Islet of Langerhans (tissue), 1 donor: ENCODE measurements at regions not wholly inside any gene's neighbourhood (a gene's known extent, or its start where the extent isn't known, plus 50 kb on each side); places are given as distances from the start of the nearest gene placed in this dataset.
"Not testable (repeated sequence)": the region's sequence is repeated elsewhere in the genome, so short reads cannot be mapped to it uniquely, and the experiment has no call there.

Source experiments
- FAIRE-seq: peaks from one replicate; lab custom pipeline; 2011; peaks lifted over from hg19 to GRCh38; lab: Jason Lieb, UNC

DNA sequence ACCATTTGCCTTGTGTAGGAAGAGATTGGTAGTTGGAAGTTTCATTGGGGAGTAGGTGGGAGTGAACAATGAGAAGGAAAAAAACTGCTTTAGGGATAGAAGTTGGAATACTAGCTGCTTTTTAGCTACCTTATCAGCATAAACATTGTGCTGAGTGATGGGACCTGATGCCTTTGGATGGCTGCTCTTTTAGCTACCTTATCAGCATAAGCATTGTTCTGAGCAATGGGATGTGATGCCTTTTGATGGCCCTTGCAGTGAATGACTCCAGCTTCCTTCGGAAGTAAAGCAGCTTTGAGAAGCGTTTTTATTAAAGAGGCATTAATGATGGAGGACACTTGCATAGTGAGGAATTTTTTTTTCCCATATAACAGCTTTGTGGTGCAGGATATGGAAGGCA, 168.2 kb upstream of the NLGN4Y start:
- no peak for FAIRE-seq

DNA sequence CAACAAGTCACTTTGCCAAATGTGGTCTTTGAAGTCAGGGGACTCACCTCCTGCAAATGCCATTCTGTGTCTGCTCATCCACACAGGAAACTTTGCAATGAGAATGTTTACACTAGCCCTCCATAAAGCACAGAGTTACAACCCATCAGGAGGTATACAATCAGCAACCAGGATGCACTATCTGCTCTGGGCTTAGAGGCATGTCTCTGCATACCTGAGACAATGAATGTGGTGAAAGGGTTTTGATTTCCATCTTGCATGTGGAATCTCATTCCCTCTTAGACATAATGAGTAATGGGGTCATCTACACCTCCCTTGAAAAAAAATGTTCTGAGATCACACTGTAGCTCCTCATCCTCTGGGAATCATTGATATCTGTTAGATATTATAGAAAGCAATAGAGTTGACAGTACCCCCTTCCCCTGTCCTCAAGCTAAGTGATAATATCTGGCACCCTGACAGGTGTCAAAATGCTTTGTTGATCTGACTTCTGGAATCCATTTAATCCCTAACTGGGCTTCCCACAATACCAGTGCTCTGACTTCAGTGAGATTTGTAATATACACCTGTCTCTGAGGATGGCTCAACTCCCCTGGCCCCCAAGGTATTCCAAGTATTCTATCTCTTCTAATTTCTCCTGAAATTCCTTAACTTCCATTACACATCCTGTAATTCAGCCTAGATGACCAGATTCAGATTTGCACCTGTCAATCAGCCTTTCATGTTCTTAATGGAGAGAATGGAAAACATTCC, 163.4 kb upstream of the NLGN4Y start:
- FAIRE-seq, result no peak

DNA sequence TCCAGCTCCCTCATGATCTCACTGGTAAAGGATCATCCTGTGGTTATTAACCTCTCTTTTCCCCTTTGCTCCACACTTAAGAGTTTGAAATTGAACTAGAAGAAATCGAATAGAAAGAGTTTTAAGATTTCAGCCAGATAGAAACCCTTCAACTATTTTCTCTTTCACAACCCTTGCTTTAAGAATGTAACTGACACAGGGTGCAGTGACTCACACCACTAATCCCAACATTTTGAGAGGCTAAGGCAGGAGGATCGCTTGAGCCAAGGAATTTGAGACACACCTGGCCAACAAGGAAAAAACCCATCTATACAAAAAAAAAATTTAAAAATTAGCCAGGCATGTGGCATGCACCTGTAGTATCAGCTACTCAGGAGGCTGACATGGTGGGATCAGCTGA, 150.7 kb upstream of the NLGN4Y start:
- FAIRE-seq, result no peak

DNA sequence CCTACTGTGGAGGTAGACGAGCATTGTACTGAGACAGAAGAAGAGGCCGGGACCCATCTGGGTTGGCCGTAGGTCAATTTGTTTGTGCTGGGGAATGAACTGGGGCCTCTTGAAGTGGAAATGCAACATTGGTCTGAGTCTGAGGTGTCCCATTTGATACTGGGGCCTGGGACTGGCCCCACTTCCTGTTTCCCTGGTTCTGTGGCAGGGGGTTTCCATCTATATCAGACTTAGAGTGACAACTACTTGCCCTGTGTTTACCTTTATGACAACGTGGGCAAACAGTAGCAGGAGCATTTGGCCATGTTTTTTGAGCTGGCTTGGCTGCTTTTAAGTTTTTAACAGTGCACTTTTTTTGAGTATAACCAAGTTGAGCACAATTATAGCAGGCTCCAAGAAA, 146.1 kb upstream of the NLGN4Y start:
- FAIRE-seq, result no peak

DNA sequence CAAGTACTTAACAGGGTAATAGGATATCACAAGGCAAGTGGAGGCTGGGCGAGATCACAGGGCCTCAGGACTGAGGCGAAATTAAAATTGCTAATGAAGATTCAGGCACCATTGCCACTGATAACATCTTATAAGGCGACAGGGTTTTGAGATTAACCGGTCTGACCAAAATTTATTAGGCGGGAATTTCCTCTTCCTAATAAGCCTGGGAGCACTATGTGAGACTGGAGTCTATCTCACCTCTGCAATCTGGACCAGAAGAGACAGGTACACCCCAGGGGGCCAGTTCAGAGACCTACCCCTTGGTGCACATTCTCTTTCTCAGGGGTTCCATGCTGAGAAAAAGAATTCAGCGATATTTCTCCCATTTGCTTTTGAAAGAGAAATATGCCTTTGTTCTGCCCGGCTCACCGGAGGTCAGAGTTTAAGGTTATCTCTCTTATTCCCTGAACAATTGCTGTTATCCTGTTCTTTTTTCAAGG, 113.7 kb upstream of the NLGN4Y start:
- not testable (repeated sequence) for FAIRE-seq

GRCh38 chrY:14411334-14411733, 113.0 kb upstream of the NLGN4Y start:
- FAIRE-seq, result no peak

- FAIRE-seq, result no peak
Measured at GRCh38 chrY:14436546-14436945, 87.8 kb upstream of the NLGN4Y start.

- FAIRE-seq, result no peak
Measured at GRCh38 chrY:14437626-14438025, 86.7 kb upstream of the NLGN4Y start.

GRCh38 chrY:14438395-14438794, 85.9 kb upstream of the NLGN4Y start:
- no peak for FAIRE-seq

DNA sequence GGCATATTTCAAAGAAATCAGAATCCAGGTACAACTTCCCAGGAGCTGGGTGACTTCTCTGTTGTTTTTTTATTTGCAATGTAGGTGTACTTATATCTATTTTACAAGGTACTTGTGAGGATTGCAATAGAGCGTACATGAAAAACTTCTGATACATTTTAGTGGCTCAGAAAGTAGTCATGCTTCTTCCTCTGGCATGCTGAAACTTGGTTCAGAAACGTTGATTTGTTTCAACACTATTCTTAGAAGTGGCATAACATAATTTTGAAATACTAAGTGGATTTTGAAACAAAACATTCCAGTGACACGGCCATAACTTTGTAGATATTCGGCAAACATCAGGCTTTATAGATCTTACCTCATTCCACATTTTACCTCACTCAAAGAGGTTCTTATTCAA, 79.8 kb upstream of the NLGN4Y start:
- FAIRE-seq, result no peak

GRCh38 chrY:14468151-14468683, 56.1 kb upstream of the NLGN4Y start:
- no peak for FAIRE-seq

DNA sequence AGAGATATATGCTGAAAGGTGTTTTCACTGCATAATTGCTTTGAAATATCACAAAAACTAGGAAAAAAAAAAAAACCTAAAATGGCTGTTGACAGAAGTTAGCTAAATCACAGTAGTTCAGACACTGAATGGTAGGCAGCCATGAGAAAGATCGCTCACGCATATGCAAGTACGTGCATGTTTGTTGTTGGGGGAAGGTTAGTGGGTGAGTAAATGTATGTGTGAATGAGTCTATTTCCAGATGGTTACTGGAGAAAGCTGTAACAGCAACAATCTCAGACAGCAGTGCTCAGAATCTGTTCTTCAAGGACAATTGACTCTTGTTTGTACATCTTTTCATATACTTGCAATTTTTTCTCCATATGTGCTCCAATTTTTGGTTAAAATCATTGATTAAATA, 51.9 kb upstream of the NLGN4Y start:
- FAIRE-seq, result no peak

DNA sequence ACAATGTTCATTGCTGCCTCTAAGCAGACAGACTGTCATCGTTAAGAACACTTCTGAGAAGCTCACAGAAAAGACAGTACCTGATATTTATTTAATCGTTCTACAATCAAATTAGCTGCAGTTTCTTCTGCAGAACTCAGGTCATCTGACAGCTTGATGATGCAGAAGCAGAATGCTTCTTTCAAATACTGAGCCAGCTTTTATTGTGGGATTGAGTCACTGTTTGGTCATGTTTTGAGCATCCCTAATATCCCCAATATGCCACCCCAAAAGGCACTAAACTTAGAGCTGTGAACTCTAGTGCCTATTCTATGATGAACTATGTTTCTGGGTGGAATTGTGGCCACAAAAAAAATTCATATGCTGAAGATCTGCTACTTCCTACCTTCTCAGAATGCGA, 51.0 kb upstream of the NLGN4Y start:
- no peak for FAIRE-seq
